Sigmoid colon (tissue), 6 donors: ENCODE measurements at regions not wholly inside any gene's neighbourhood (a gene's known extent, or its start where the extent isn't known, plus 50 kb on each side); places are given as distances from the start of the nearest gene placed in this dataset.
"Not testable (repeated sequence)": the region's sequence is repeated elsewhere in the genome, so short reads cannot be mapped to it uniquely, and the experiment has no call there.

Experiments
- DNase-seq: peaks from one replicate; pipeline ENCODE4 v3.0.0-alpha.2; 2019
- H3K27ac ChIP-seq, 4 donors: fragments of 200-600 bp; sonication (generic); one replicate each; pipeline ENCODE4 v1.5.1; 2016 to 2019; ENCODE audit warnings: mild to moderate bottlenecking in 1 of 4
- H3K27me3 ChIP-seq, 3 donors: fragments of 200-600 bp; sonication (generic); one replicate each; pipeline ENCODE4 v1.5.1; 2019; ENCODE audit warnings: mild to moderate bottlenecking in 1 of 3
- H3K36me3 ChIP-seq, 4 donors: fragments of 200-600 bp; sonication (generic); one replicate each; pipeline ENCODE4 v1.5.1; 2016 to 2019
- H3K4me1 ChIP-seq, 4 donors: fragments of 200-600 bp; sonication (generic); one replicate each; pipeline ENCODE4 v1.5.1; 2017 to 2019
- H3K4me3 ChIP-seq, 4 donors: fragments of 200-600 bp; sonication (generic); one replicate each; pipeline ENCODE4 v1.5.1; 2017 to 2019; ENCODE audit warnings: mild to moderate bottlenecking in 2 of 4, moderate library complexity in 1 of 4
- H3K9me3 ChIP-seq, 4 donors: fragments of 200-600 bp in 3 of 4; sonication (generic) in 3 of 4; one replicate each; pipeline versions ENCODE4 v1.5.1 to v1.6.1; 2013 to 2019
- EP300 ChIP-seq, 4 donors: sonication (generic); formaldehyde crosslinking; IDR thresholded peaks; one replicate each; pipeline ENCODE4 v1.6.1; 2017; ENCODE audit warnings: antibody characterized with exemption in 4 of 4
- POLR2A ChIP-seq, 2 donors: fragments of 450-650 bp; IDR thresholded peaks; one replicate each; pipeline ENCODE4 v1.6.1; 2016; ENCODE audit warnings: antibody characterized with exemption in 2 of 2, mild to moderate bottlenecking in 2 of 2, moderate library complexity in 2 of 2
- POLR2AphosphoS5 ChIP-seq, 4 donors: sonication (generic); formaldehyde crosslinking; IDR thresholded peaks; one replicate each; pipeline ENCODE4 v1.6.1; 2017; ENCODE audit warnings: antibody characterized with exemption in 4 of 4
- WGBS, 2 donors: extraction: QIAGEN DNeasy Blood & Tissue Kit; methylation state at CpG; one replicate each; pipeline ENCODE4 v1.1.7; 2013; 5-methylcytosine and 5-hydroxymethylcytosine counted together
- intact Hi-C: fragments of 100-400 bp; cut with DNase I; formaldehyde crosslinking; loops from one replicate; pipeline ENCODE4 v1.15.1; 2023
- TF ChIP-seq, protein P1 (sequence below), 4 experiments: fragments of 450-650 bp in 3 of 4; fragments of 200-600 bp in 1 of 4; IDR thresholded peaks; one replicate each; pipeline ENCODE4 v1.5.1; 2016 to 2019; ENCODE audit warnings: antibody characterized with exemption in 4 of 4, mild to moderate bottlenecking in 3 of 4, moderate library complexity in 2 of 4
- donor health status: healthy with polysubstance abuse.
- donor health status: healthy.

DNA sequence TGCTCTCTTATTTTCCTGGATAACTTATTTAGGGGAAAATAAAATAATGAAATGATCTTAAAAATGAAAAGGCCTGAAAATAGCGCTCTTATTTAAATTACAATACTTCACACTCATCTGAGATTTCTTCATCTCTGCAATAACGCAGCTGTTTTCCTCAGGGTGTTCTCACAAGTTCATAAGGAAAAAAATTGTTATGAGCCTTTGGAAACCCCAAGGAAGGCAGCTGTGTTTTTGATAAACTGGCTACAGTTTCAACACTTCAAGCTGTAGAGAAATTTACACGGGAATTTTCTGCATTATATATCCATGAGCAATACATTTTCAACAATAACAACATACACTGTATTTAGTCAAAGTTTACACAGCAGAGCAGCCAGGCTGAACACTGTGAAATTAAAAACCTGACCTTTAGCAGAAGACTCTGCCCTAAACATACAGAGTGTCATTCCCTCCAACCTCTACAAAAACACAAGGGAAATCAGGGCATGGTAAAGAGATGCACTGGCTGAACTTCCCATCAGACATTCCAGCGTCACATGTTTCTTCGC, 959.6 kb downstream of the SLC4A3 start:
- no peak overlapping the region for H3K27ac ChIP-seq
- H3K4me3 ChIP-seq: no peak overlapping the region
- no peaks in the 10 kb centered on the region for H3K27me3 ChIP-seq
- TF ChIP-seq EP300 (IDR thresholded peaks at IDR 0.05) (no peak), POLR2AphosphoS5 (IDR thresholded peaks at IDR 0.05) (no peak), POLR2A (IDR thresholded peaks at IDR 0.05) (no peak)
- TF ChIP-seq, protein P1, sequence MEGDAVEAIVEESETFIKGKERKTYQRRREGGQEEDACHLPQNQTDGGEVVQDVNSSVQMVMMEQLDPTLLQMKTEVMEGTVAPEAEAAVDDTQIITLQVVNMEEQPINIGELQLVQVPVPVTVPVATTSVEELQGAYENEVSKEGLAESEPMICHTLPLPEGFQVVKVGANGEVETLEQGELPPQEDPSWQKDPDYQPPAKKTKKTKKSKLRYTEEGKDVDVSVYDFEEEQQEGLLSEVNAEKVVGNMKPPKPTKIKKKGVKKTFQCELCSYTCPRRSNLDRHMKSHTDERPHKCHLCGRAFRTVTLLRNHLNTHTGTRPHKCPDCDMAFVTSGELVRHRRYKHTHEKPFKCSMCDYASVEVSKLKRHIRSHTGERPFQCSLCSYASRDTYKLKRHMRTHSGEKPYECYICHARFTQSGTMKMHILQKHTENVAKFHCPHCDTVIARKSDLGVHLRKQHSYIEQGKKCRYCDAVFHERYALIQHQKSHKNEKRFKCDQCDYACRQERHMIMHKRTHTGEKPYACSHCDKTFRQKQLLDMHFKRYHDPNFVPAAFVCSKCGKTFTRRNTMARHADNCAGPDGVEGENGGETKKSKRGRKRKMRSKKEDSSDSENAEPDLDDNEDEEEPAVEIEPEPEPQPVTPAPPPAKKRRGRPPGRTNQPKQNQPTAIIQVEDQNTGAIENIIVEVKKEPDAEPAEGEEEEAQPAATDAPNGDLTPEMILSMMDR (IDR thresholded peaks at IDR 0.05): no peak
- no peaks in the 10 kb centered on the region for H3K36me3 ChIP-seq
- WGBS, 2 donors: 75 to 80% methylated on average over 5 of the region's 5 CpGs
- intact Hi-C loops: no loop called here
- H3K9me3 ChIP-seq: no peaks in the 10 kb centered on the region
- no peak for DNase-seq
- no peaks in the 10 kb centered on the region for H3K4me1 ChIP-seq

DNA sequence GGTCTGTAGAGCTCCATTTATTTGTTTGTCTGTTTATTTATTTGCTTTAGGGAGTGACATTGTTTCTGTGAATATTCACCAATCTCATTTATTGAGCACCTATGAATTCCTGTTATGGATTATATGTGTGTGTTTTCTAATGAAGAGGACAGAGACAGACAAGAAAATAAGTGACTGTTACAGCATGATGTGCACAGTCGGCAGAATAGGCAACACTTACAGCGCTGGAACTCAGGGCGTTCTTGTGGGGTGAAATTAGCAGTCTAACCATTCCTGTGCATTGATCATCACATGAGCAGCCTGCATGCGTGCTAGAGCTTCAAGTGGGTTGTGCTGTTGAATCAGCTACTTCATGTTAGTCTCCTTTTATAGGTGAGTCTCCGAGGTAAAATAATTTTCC, 960.7 kb downstream of the SLC4A3 start:
- Histone ChIP-seq H3K9me3 (no peaks in the 10 kb centered on the region), H3K4me3 (no peak overlapping the region), H3K36me3 (no peaks in the 10 kb centered on the region), H3K4me1 (no peaks in the 10 kb centered on the region), H3K27me3 (no peaks in the 10 kb centered on the region), H3K27ac (no peak overlapping the region)
- no peak for TF ChIP-seq POLR2AphosphoS5 (IDR thresholded peaks at IDR 0.05)
- TF ChIP-seq EP300 (IDR thresholded peaks at IDR 0.05): no peak
- TF ChIP-seq POLR2A (IDR thresholded peaks at IDR 0.05): no peak
- TF ChIP-seq, protein P1 (IDR thresholded peaks at IDR 0.05): no peak
- WGBS, 2 donors: 81 to 89% methylated on average over 5 of the region's 5 CpGs
- intact Hi-C loops: no loop called here
- DNase-seq: no peak

DNA sequence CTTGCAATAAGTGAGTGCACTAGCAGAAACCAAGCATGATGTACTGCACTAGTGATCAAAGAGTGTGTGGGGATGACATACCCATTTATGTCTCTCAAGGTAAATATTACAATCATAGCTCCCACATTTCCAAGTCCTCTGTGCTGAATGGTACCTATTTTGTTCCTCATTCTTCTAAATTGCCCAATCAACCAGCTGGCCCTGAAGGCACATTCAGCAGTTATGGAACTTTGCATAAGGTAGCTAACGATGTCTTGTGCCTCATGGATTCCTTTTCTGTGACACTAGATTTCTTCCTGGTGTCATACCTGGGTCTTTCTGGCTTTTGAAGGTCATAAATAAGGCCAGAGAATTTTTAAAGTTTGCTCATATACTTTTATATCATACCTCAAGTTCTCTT, 963.0 kb downstream of the SLC4A3 start:
- H3K9me3 ChIP-seq: no peaks in the 10 kb centered on the region
- no peaks in the 10 kb centered on the region for H3K4me1 ChIP-seq
- H3K27me3 ChIP-seq: no peaks in the 10 kb centered on the region
- H3K27ac ChIP-seq: no peak overlapping the region
- no peak overlapping the region for H3K4me3 ChIP-seq
- H3K36me3 ChIP-seq: no peaks in the 10 kb centered on the region
- no peak for DNase-seq
- TF ChIP-seq, protein P1 (IDR thresholded peaks at IDR 0.05): no peak
- TF ChIP-seq EP300 (IDR thresholded peaks at IDR 0.05): no peak
- no peak for TF ChIP-seq POLR2A (IDR thresholded peaks at IDR 0.05)
- no peak for TF ChIP-seq POLR2AphosphoS5 (IDR thresholded peaks at IDR 0.05)
- intact Hi-C loops: no loop called here
- WGBS, 2 donors: 81 to 94% methylated on average over 1 of the region's 1 CpG

DNA sequence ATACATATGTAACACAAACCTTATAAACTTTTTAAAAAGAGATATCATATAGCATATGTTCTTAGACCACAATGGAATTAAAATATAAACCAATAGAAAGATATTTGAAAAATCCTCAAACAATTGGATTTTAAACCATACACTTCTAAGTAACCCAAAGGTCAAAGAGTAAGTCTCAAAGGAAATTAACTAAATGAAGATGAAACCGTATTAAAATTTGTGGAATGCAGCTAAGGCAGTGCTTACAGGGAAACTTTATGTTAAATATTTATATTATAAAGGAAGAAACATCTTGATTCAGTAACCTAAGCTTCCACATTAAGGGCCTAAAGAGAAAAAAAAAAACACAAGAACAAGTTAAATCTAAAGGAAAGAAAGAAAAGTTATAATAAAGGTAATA, 966.1 kb downstream of the SLC4A3 start:
- H3K4me3 ChIP-seq: no peak overlapping the region
- H3K4me1 ChIP-seq: no peaks in the 10 kb centered on the region
- no peak for DNase-seq
- H3K27ac ChIP-seq: no peak overlapping the region
- intact Hi-C loops: no loop called here
- H3K36me3 ChIP-seq: no peaks in the 10 kb centered on the region
- H3K27me3 ChIP-seq: no peaks in the 10 kb centered on the region
- H3K9me3 ChIP-seq: no peaks in the 10 kb centered on the region
- TF ChIP-seq, protein P1 (IDR thresholded peaks at IDR 0.05): no peak
- TF ChIP-seq EP300 (IDR thresholded peaks at IDR 0.05) (no peak), POLR2AphosphoS5 (IDR thresholded peaks at IDR 0.05) (no peak), POLR2A (IDR thresholded peaks at IDR 0.05) (no peak)
- 36 to 76% methylated on average over 1 of the region's 1 CpG for WGBS, 2 donors

DNA sequence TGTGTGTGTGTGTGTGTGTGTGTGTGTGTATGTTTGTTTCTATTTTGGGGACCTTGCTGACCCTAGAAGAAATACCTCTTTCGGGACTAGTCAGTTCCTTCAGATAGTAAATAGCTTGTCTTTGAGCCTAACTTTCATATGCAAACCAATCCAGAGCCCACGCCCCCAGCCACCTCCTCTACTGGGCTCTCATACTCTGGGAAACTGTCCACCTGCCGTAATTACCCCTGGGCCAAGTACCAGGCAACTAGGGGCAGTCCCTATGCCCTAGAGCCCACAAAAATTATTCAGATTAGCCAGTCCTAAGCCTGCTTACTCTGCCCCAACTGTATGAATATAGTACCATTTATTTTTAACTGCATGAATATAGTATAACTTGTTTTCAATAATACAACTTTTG, 970.4 kb downstream of the EPHA4 start:
- H3K27ac ChIP-seq: no peak overlapping the region
- TF ChIP-seq, protein P1 (IDR thresholded peaks at IDR 0.05): no peak
- TF ChIP-seq POLR2AphosphoS5 (IDR thresholded peaks at IDR 0.05) (no peak), EP300 (IDR thresholded peaks at IDR 0.05) (no peak), POLR2A (IDR thresholded peaks at IDR 0.05) (no peak)
- no peak overlapping the region for H3K4me3 ChIP-seq
- DNase-seq: no peak
- no peaks in the 10 kb centered on the region for H3K27me3 ChIP-seq
- H3K9me3 ChIP-seq: no peaks in the 10 kb centered on the region
- no peaks in the 10 kb centered on the region for H3K4me1 ChIP-seq
- no peaks in the 10 kb centered on the region for H3K36me3 ChIP-seq
- 63 to 76% methylated on average over 3 of the region's 3 CpGs for WGBS, 2 donors
- intact Hi-C loops: no loop called here

DNA sequence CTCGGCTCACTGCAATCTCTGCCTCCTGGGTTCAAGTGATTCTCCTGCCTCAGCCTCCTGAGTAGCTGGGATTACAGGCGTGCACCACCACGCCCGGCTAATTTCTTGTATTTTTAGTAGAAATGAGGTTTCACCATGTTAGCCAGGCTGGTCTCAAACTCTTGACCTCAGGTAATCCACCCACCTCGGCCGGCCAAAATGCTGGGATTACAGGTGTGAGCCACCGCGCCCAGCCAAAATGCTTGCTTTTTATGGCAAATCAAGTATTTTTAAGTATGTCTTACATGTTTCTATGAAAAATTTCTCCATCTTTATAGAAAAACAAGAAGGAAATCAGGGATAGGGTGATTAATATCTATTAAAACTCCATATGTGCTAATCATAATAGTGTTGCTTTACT, 959.1 kb downstream of the EPHA4 start:
- H3K9me3 ChIP-seq, DNase-seq, H3K36me3 ChIP-seq, H3K4me1 ChIP-seq, H3K27me3 ChIP-seq, intact Hi-C loops, H3K27ac ChIP-seq, H3K4me3 ChIP-seq: not testable (repeated sequence)
- WGBS, 2 donors: 95 to 96% methylated on average over 8 of the region's 8 CpGs
